H1 (cell line): ENCODE measurements at regions not wholly inside any gene's neighbourhood (a gene's known extent, or its start where the extent isn't known, plus 50 kb on each side); places are given as distances from the start of the nearest gene placed in this dataset.

Source experiments
- CTCF ChIA-PET: fragments of 300-600 bp; sonication (Branson Sonifier 250); formaldehyde crosslinking; loops from one replicate; lab custom pipeline; 2021; ENCODE audit not compliant: partially characterized antibody; lab: Charles Lee
- POLR2A ChIA-PET: fragments of 300-600 bp; sonication (Branson Sonifier 250); formaldehyde crosslinking; loops from one replicate; lab custom pipeline; 2021; ENCODE audit warnings: inconsistent platforms; ENCODE audit not compliant: partially characterized antibody; lab: Charles Lee
- DNase-seq, 2 experiments: peaks; one replicate each; pipeline versions ENCODE4 v3.0.0 to v3.0.0-alpha.2; 2010 to 2022; ENCODE audit warnings: low spot score in 2 of 2, low read depth in 1 of 2, mixed read lengths in 1 of 2
- FAIRE-seq: peaks from 2 replicates; lab custom pipeline; 2011; peaks lifted over from hg19 to GRCh38; lab: Jason Lieb, UNC
- H2AFZ ChIP-seq: 2 replicates; pipeline ENCODE4 v1.8.1; 2012; ENCODE audit warnings: low read length, inconsistent platforms
- H2AK5ac ChIP-seq: 2 replicates; pipeline ENCODE4 v1.6.1; 2013; ENCODE audit warnings: low read depth, low read length
- H2BK120ac ChIP-seq: replicated peaks from 2 replicates; pipeline ENCODE3; 2013; ENCODE audit warnings: low read depth, low read length, inconsistent platforms
- H2BK12ac ChIP-seq: 2 replicates; pipeline ENCODE4 v1.6.1; 2013; ENCODE audit warnings: low read depth, low read length
- H2BK15ac ChIP-seq: 2 replicates; pipeline ENCODE4 v1.6.1; 2013; ENCODE audit warnings: low read length
- H2BK20ac ChIP-seq: 2 replicates; pipeline ENCODE4 v1.6.1; 2013; ENCODE audit warnings: low read length
- H2BK5ac ChIP-seq: 2 replicates; pipeline ENCODE4 v1.6.1; 2013; ENCODE audit warnings: low read depth, low read length
- H3K14ac ChIP-seq: 2 replicates; pipeline ENCODE4 v1.6.1; 2013; ENCODE audit warnings: inconsistent platforms; ENCODE audit not compliant: insufficient read length
- H3K18ac ChIP-seq: 2 replicates; pipeline ENCODE4 v1.6.1; 2013; ENCODE audit warnings: low read length; ENCODE audit errors: extremely low read depth
- H3K23ac ChIP-seq: 2 replicates; pipeline ENCODE4 v1.6.1; 2013; ENCODE audit warnings: inconsistent platforms; ENCODE audit not compliant: insufficient read length
- H3K23me2 ChIP-seq: 2 replicates; pipeline ENCODE4 v1.6.1; 2013; ENCODE audit warnings: low read depth, low read length
- H3K27ac ChIP-seq: 2 replicates; pipeline ENCODE4 v1.6.1; 2011; ENCODE audit warnings: low read depth, low read length, inconsistent platforms
- H3K27me3 ChIP-seq, 4 experiments: replicated peaks in 1 of 4; 1 replicate in 1 of 4; 2 replicates in 3 of 4; pipeline versions ENCODE4 v1.6.1 to v1.8.1; 2011 to 2013; ENCODE audit warnings: low read length in 3 of 4, mild to moderate bottlenecking in 3 of 4, inconsistent platforms in 2 of 4, mixed read lengths in 2 of 4, moderate library complexity in 1 of 4; ENCODE audit not compliant: control insufficient read depth in 3 of 4, insufficient read depth in 3 of 4; ENCODE audit errors: extremely low read depth in 1 of 4
- H3K36me3 ChIP-seq, 4 experiments: 2 replicates each; pipeline versions ENCODE4 v1.6.1 to v1.8.1; 2011 to 2013; ENCODE audit warnings: mild to moderate bottlenecking in 4 of 4, low read length in 3 of 4, moderate library complexity in 2 of 4, control low read depth in 1 of 4, inconsistent platforms in 1 of 4; ENCODE audit not compliant: insufficient read depth in 4 of 4, control insufficient read depth in 2 of 4
- H3K4ac ChIP-seq: replicated peaks from 2 replicates; pipeline ENCODE3; 2013; ENCODE audit warnings: low read length, low read depth, mixed read lengths, inconsistent platforms; ENCODE audit not compliant: insufficient read length
- H3K4me1 ChIP-seq, 4 experiments: replicated peaks in 1 of 4; 1 replicate in 1 of 4; 2 replicates in 3 of 4; pipeline versions ENCODE4 v1.6.1 to v1.8.1; 2011 to 2013; ENCODE audit warnings: low read length in 3 of 4, inconsistent platforms in 2 of 4, mixed read lengths in 1 of 4; ENCODE audit not compliant: insufficient read depth in 4 of 4, control insufficient read depth in 3 of 4
- H3K4me2 ChIP-seq, 2 experiments: 2 replicates each; pipeline versions ENCODE4 v1.6.1 to v1.8.1; 2011 to 2013; ENCODE audit warnings: low read depth in 2 of 2, low read length in 2 of 2, control low read depth in 1 of 2, inconsistent platforms in 1 of 2, mild to moderate bottlenecking in 1 of 2; ENCODE audit not compliant: insufficient read depth in 1 of 2
- H3K4me3 ChIP-seq, 4 experiments: fragments of 200-600, 300-600 bp in 1 of 4; sonication (generic), shearing (Covaris generic), sonication (Bioruptor Twin) in 1 of 4; 2 replicates each; pipeline versions ENCODE4 v1.5.1 to v1.8.1; 2011 to 2016; ENCODE audit warnings: low read length in 4 of 4, low read depth in 3 of 4, control low read depth in 2 of 4, inconsistent platforms in 2 of 4, mild to moderate bottlenecking in 2 of 4, mixed read lengths in 1 of 4, moderate library complexity in 1 of 4; ENCODE audit not compliant: insufficient read depth in 2 of 4; ENCODE audit errors: extremely low read depth in 1 of 4
- H3K56ac ChIP-seq: replicated peaks from 2 replicates; pipeline ENCODE3; 2013; ENCODE audit warnings: low read depth, mild to moderate bottlenecking, mixed read lengths, low read length, inconsistent platforms; ENCODE audit not compliant: insufficient read length
- H3K79me1 ChIP-seq: 2 replicates; pipeline ENCODE4 v1.6.1; 2013; ENCODE audit warnings: low read depth, low read length, control low read depth
- H3K79me2 ChIP-seq, 2 experiments: 2 replicates each; pipeline versions ENCODE4 v1.6.1 to v1.8.1; 2012 to 2013; ENCODE audit warnings: low read length in 2 of 2, mild to moderate bottlenecking in 2 of 2, inconsistent platforms in 1 of 2; ENCODE audit not compliant: insufficient read depth in 2 of 2, control insufficient read depth in 1 of 2
- H3K9ac ChIP-seq, 4 experiments: replicated peaks in 1 of 4; 1 replicate in 1 of 4; 2 replicates in 3 of 4; pipeline versions ENCODE4 v1.6.1 to v1.8.1; 2011 to 2013; ENCODE audit warnings: low read depth in 3 of 4, low read length in 3 of 4, control low read depth in 2 of 4, mild to moderate bottlenecking in 2 of 4, moderate library complexity in 2 of 4, inconsistent platforms in 1 of 4; ENCODE audit errors: extremely low read depth in 1 of 4
- H3K9me3 ChIP-seq, 2 experiments: 2 replicates each; pipeline versions ENCODE4 v1.6.1 to v1.8.1; 2012 to 2013; ENCODE audit warnings: mild to moderate bottlenecking in 2 of 2, moderate library complexity in 2 of 2, control low read depth in 1 of 2, inconsistent platforms in 1 of 2, low read depth in 1 of 2, low read length in 1 of 2, mixed read lengths in 1 of 2; ENCODE audit not compliant: insufficient read depth in 2 of 2
- H4K20me1 ChIP-seq, 2 experiments: replicated peaks in 1 of 2; 2 replicates each; pipeline versions ENCODE3 to v1.8.1; 2011 to 2013; ENCODE audit warnings: inconsistent platforms in 2 of 2, low read length in 2 of 2, mild to moderate bottlenecking in 1 of 2; ENCODE audit not compliant: insufficient read depth in 2 of 2, control insufficient read depth in 1 of 2
- H4K5ac ChIP-seq: 2 replicates; pipeline ENCODE4 v1.6.1; 2013; ENCODE audit warnings: low read length, low read depth, mixed read lengths, inconsistent platforms; ENCODE audit not compliant: insufficient read length
- H4K8ac ChIP-seq: 2 replicates; pipeline ENCODE4 v1.8.0; 2013; ENCODE audit warnings: mild to moderate bottlenecking, moderate library complexity, low read length, inconsistent platforms; ENCODE audit not compliant: insufficient read depth; ENCODE audit errors: extremely low read depth
- H4K91ac ChIP-seq: replicated peaks from 2 replicates; pipeline ENCODE3; 2013; ENCODE audit warnings: low read length, mixed read lengths, inconsistent platforms; ENCODE audit not compliant: insufficient read length
- ASH2L ChIP-seq: fragments of 200-600, 300-600 bp; sonication (generic); IDR thresholded peaks from one replicate; pipeline ENCODE4 v1.7.1; 2017; ENCODE audit warnings: low read length
- BCL11A ChIP-seq, 2 experiments: IDR thresholded peaks; one replicate each; pipeline ENCODE4 v1.6.1; 2011; ENCODE audit warnings: low read depth in 2 of 2, low read length in 2 of 2, mild to moderate bottlenecking in 2 of 2
- FOSL1 ChIP-seq: IDR thresholded peaks from 2 replicates; pipeline ENCODE4 v1.6.1; 2011; ENCODE audit warnings: mild to moderate bottlenecking, low read depth, low read length, moderate library complexity; ENCODE audit not compliant: insufficient read depth
- GABPA ChIP-seq: IDR thresholded peaks from 2 replicates; pipeline ENCODE4 v1.6.1; 2011; ENCODE audit warnings: mild to moderate bottlenecking, low read length, moderate library complexity, borderline replicate concordance; ENCODE audit not compliant: insufficient read depth
- JUN ChIP-seq: IDR thresholded peaks from 2 replicates; pipeline ENCODE4 v1.6.1; 2011; ENCODE audit warnings: low read depth, mild to moderate bottlenecking, improper control_type of control experiment, low read length
- JUND ChIP-seq: IDR thresholded peaks from 2 replicates; pipeline ENCODE4 v1.6.1; 2011; ENCODE audit warnings: mild to moderate bottlenecking, improper control_type of control experiment, low read length
- KDM4A ChIP-seq: IDR thresholded peaks from one replicate; pipeline ENCODE4 v1.7.1; 2012; ENCODE audit warnings: low read depth, mild to moderate bottlenecking, moderate library complexity, low read length, inconsistent platforms; ENCODE audit not compliant: severe bottlenecking
- POU5F1 ChIP-seq: IDR thresholded peaks from 2 replicates; pipeline ENCODE4 v1.6.1; 2011; ENCODE audit warnings: low read depth, mild to moderate bottlenecking, low read length, moderate library complexity
- RAD21 ChIP-seq, 2 experiments: IDR thresholded peaks in 1 of 2; conservative IDR thresholded peaks in 1 of 2; 2 replicates each; pipeline ENCODE4 v1.6.1; 2011; ENCODE audit warnings: low read depth in 2 of 2, low read length in 2 of 2, improper control_type of control experiment in 1 of 2, inconsistent platforms in 1 of 2, mild to moderate bottlenecking in 1 of 2, moderate library complexity in 1 of 2
- RNF2 ChIP-seq: fragments of 200-900, 300-1000 bp; sonication (generic); IDR thresholded peaks from 2 replicates; pipeline ENCODE4 v1.7.1; 2016; ENCODE audit warnings: borderline replicate concordance, low read depth, mild to moderate bottlenecking, antibody characterized with exemption, low read length; ENCODE audit not compliant: poor library complexity, severe bottlenecking; ENCODE audit errors: missing control alignments
- RXRA ChIP-seq: IDR thresholded peaks from 2 replicates; pipeline ENCODE4 v1.6.1; 2011; ENCODE audit warnings: low read depth, mild to moderate bottlenecking, low read length, moderate library complexity; ENCODE audit not compliant: insufficient read depth
- SAP30 ChIP-seq: fragments of 300-600 bp; sonication (generic); IDR thresholded peaks from 2 replicates; pipeline ENCODE4 v1.7.1; 2012; ENCODE audit warnings: low read length, moderate library complexity, mild to moderate bottlenecking, inconsistent platforms; ENCODE audit not compliant: insufficient read depth, insufficient replicate concordance
- SP1 ChIP-seq: IDR thresholded peaks from 2 replicates; pipeline ENCODE4 v1.6.1; 2011; ENCODE audit warnings: low read depth, low read length
- SP2 ChIP-seq: IDR thresholded peaks from 2 replicates; pipeline ENCODE4 v1.6.1; 2012; ENCODE audit warnings: mild to moderate bottlenecking, low read length, inconsistent platforms
- SP4 ChIP-seq: IDR thresholded peaks from 2 replicates; pipeline ENCODE4 v1.6.1; 2012; ENCODE audit warnings: low read length, inconsistent platforms
- WGBS, 2 experiments: shearing (Covaris generic) in 1 of 2; methylation state at CpG; one replicate each; pipeline versions ENCODE4 v1.1.6 to v1.1.7; 2013 to 2015; ENCODE audit warnings: low lambda C conversion rate in 2 of 2, mixed read lengths in 2 of 2, inconsistent platforms in 1 of 2, low coverage in 1 of 2, missing lambda C conversion rate in 1 of 2; ENCODE audit not compliant: insufficient replicate concordance in 2 of 2, insufficient coverage in 1 of 2, insufficient read length in 1 of 2; ENCODE audit errors: extremely low coverage in 1 of 2, missing lambda C conversion rate in 1 of 2; 5-methylcytosine and 5-hydroxymethylcytosine counted together

DNA sequence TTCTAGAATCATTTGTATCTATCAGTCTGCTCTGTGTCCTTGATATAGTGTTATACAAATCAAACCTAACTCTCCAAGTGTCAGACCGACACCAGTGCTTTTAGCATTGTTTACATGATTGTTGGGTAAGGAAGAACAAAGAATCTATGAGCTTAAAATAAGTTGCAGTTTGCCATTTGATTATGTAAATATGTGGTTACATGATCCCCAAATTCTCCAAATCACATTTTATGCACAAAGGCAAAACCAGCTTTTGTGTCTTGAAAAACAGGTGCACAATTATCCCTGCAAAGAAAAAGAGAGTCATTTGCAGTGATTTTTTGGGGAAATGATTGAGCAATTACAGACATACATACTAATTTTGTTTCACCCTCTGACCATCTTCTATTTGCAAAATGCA is 652.6 kb upstream of the CHAC2 start:
- H3K14ac ChIP-seq, result no peak overlapping the region
- no peaks in the 10 kb centered on the region for H3K79me2 ChIP-seq
- H3K27ac ChIP-seq, result no peak overlapping the region
- ChIA-PET CTCF (interaction anchor here (1.1 to 1.2 kb wide), 2 partner anchors 9 to 86 kb away, joined by 3 to 4 read pairs; no protein-coding TSS in a partner anchor), POLR2A (no interaction called here)
- no peak overlapping the region for H2BK15ac ChIP-seq
- no peak overlapping the region for H3K4me2 ChIP-seq
- no peaks in the 10 kb centered on the region for H3K23me2 ChIP-seq
- H3K9me3 ChIP-seq, result no peaks in the 10 kb centered on the region
- H3K4ac ChIP-seq, result no peak overlapping the region
- no peaks in the 10 kb centered on the region for H4K20me1 ChIP-seq
- H3K23ac ChIP-seq, result no peak overlapping the region
- no peak overlapping the region for H4K91ac ChIP-seq
- H3K27me3 ChIP-seq, result no peaks in the 10 kb centered on the region
- peaks cover 0 to 5% (median 2%) of the 10 kb centered on the region in 4 experiments; a peak in 4 of 7 replicates for H3K4me1 ChIP-seq
- H3K56ac ChIP-seq, result no peak overlapping the region
- WGBS, 2 experiments, result 89% methylated on average over 1 of the region's 1 CpG; no CpG with 5 or more reads in 1 of the 2 experiments
- no peak overlapping the region for H2BK120ac ChIP-seq
- no peak overlapping the region for H2BK12ac ChIP-seq
- H3K79me1 ChIP-seq, result no peaks in the 10 kb centered on the region
- H3K36me3 ChIP-seq, result no peaks in the 10 kb centered on the region
- H2AFZ ChIP-seq, result no peak overlapping the region
- DNase-seq (no peak), FAIRE-seq (no peak)
- no peak overlapping the region for H3K18ac ChIP-seq
- H2AK5ac ChIP-seq, result no peak overlapping the region
- no peak overlapping the region for H4K5ac ChIP-seq
- no peak overlapping the region for H3K9ac ChIP-seq
- H4K8ac ChIP-seq, result no peak overlapping the region
- H3K4me3 ChIP-seq, result no peak overlapping the region
- H2BK20ac ChIP-seq, result no peak overlapping the region
- no peak overlapping the region for H2BK5ac ChIP-seq
- no peak for TF ChIP-seq KDM4A
- no peak for TF ChIP-seq BCL11A (IDR thresholded peaks at IDR 0.05; ENCODE audit: low read depth in 2 of 2, low read length in 2 of 2)
- no peak for TF ChIP-seq JUND
- no peak for TF ChIP-seq POU5F1
- TF ChIP-seq RAD21 (IDR thresholded peaks at IDR 0.05 in 1 of 2, conservative IDR thresholded peaks at IDR 0.05 in 1 of 2; ENCODE audit: low read depth in 2 of 2, low read length in 2 of 2), result no peak
- TF ChIP-seq JUN, result no peak
- no peak for TF ChIP-seq SP1
- TF ChIP-seq RNF2, result no peak
- no peak for TF ChIP-seq SP2
- TF ChIP-seq SAP30, result no peak
- TF ChIP-seq GABPA, result no peak
- no peak for TF ChIP-seq RXRA
- no peak for TF ChIP-seq FOSL1
- TF ChIP-seq SP4, result no peak
- no peak for TF ChIP-seq ASH2L
